Mucosa of rectum (tissue), 2 donors: ENCODE measurements at regions not wholly inside any gene's neighbourhood (a gene's known extent, or its start where the extent isn't known, plus 50 kb on each side); places are given as distances from the start of the nearest gene placed in this dataset.

Experiments
- H3K27ac ChIP-seq, 2 donors: one replicate each; pipeline ENCODE4 v1.7.0; 2013; ENCODE audit warnings: inconsistent platforms in 2 of 2, low read depth in 2 of 2, low read length in 2 of 2
- H3K27me3 ChIP-seq, 2 donors: one replicate each; pipeline ENCODE4 v1.7.0; 2013; ENCODE audit warnings: low read length in 2 of 2; ENCODE audit not compliant: control insufficient read depth in 2 of 2, insufficient read depth in 2 of 2
- H3K36me3 ChIP-seq, 2 donors: one replicate each; pipeline ENCODE4 v1.7.0; 2013; ENCODE audit warnings: low read length in 2 of 2; ENCODE audit not compliant: control insufficient read depth in 2 of 2, insufficient read depth in 2 of 2
- H3K4me1 ChIP-seq, 2 donors: one replicate each; pipeline ENCODE4 v1.7.0; 2013; ENCODE audit warnings: low read length in 2 of 2, mild to moderate bottlenecking in 1 of 2; ENCODE audit not compliant: control insufficient read depth in 2 of 2, insufficient read depth in 2 of 2
- H3K4me3 ChIP-seq, 2 donors: one replicate each; pipeline ENCODE4 v1.7.0; 2013; ENCODE audit warnings: low read length in 2 of 2
- H3K9ac ChIP-seq, 2 donors: one replicate each; pipeline ENCODE4 v1.7.0; 2013; ENCODE audit warnings: low read length in 2 of 2, low read depth in 1 of 2, mild to moderate bottlenecking in 1 of 2
- H3K9me3 ChIP-seq, 2 donors: one replicate each; pipeline ENCODE4 v1.7.0; 2013; ENCODE audit warnings: low read length in 2 of 2; ENCODE audit not compliant: control insufficient read depth in 2 of 2
- donor health status: healthy.
- donor health status: Normal muscosa, but diverticular disease.

DNA sequence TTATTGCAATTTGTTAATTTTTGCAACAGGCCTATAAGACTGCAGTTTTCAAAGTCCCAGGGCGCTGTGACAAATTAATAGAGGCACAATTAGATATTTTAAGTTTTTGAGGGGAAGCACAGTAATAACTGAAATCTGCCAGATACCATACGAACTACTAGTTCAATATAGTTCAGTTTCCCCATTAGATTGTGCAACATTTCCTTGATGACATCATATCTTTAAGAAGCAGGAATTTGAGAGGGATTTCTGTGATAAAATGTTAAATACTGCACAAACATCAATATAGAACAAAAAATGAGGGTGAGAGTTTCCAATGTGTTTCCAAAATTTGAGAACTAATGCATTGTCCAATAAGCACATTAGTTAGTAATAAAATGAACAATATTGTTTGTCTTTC is 56.7 kb upstream of the GRIN3A start:
- no peaks in the 10 kb centered on the region for H3K9me3 ChIP-seq
- no peak overlapping the region for H3K9ac ChIP-seq
- H3K4me1 ChIP-seq, result no peaks in the 10 kb centered on the region
- H3K36me3 ChIP-seq, result no peaks in the 10 kb centered on the region
- no peak overlapping the region for H3K4me3 ChIP-seq
- no peak overlapping the region for H3K27ac ChIP-seq
- no peaks in the 10 kb centered on the region for H3K27me3 ChIP-seq

DNA sequence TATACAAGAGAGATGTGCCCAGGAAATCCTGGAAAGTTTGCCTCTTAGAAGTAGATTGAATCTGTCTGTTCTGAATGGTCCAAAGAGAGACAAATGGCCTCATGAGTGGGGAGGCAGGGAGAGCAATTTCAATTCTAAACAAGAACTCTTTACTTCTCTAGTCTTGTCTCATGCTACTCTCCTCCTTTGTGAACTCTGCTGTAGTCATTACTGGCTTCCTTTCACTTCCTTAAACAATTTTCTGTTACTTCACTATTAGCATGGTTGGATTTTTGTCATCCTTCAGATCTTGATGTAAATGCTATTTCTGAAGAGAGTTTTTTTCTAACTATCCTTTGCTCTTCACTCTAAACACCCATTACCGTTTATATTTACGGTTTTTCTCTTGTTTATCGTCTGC is 54.0 kb upstream of the GRIN3A start:
- no peak overlapping the region for H3K9ac ChIP-seq
- no peak overlapping the region for H3K27ac ChIP-seq
- no peaks in the 10 kb centered on the region for H3K36me3 ChIP-seq
- H3K27me3 ChIP-seq, result no peaks in the 10 kb centered on the region
- H3K4me3 ChIP-seq, result no peak overlapping the region
- H3K4me1 ChIP-seq, result no peaks in the 10 kb centered on the region
- H3K9me3 ChIP-seq, result no peaks in the 10 kb centered on the region

DNA sequence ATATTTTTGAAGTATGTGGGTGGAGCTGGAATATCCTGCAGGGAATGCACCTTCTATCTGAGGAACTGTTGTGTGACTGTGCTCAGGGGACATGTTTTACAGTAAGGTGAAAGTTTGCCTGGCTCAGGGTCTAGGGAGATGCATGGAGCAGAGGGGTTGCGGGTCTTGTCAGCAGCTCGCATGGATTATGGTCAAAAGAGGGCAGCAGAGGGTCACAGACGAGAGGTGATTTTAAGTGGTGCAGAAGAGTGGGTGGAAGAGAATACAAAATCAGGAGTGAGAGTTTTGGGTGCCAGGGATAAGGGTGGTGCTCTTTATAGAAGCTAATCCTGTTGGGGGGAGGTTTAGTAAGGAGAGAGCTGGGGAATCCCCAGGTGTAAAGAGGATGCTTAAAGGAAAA is 53.5 kb upstream of the GRIN3A start:
- no peaks in the 10 kb centered on the region for H3K27me3 ChIP-seq
- no peak overlapping the region for H3K4me3 ChIP-seq
- H3K4me1 ChIP-seq, result no peaks in the 10 kb centered on the region
- no peak overlapping the region for H3K27ac ChIP-seq
- no peaks in the 10 kb centered on the region for H3K36me3 ChIP-seq
- H3K9me3 ChIP-seq, result no peaks in the 10 kb centered on the region
- no peak overlapping the region for H3K9ac ChIP-seq

DNA sequence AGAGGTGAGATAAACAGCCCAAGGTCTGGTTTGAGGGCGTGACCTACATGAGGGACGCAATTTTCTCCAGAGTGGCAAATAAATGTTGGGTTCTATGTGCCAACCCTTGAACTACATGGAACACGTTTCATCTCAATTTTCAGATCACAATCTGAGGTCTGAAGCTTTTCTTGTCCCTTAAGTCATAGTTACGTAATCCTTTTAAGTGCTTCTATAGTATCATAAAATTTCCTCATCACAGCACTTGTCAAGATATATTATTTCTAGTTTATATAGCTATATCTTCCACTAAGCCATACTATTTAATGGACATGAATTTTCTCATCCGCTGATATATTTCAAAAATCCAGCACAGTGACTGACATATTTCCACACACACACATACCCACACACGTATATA is 53.1 kb upstream of the GRIN3A start:
- no peak overlapping the region for H3K27ac ChIP-seq
- no peaks in the 10 kb centered on the region for H3K27me3 ChIP-seq
- H3K9ac ChIP-seq, result no peak overlapping the region
- H3K4me1 ChIP-seq, result no peaks in the 10 kb centered on the region
- H3K9me3 ChIP-seq, result no peaks in the 10 kb centered on the region
- H3K4me3 ChIP-seq, result no peak overlapping the region
- H3K36me3 ChIP-seq, result no peaks in the 10 kb centered on the region
